ENCODE measurements at regions not wholly inside any gene's neighbourhood (a gene's known extent, or its start where the extent isn't known, plus 50 kb on each side); places are given as distances from the start of the nearest gene placed in this dataset.
"Not testable (repeated sequence)": the region's sequence is repeated elsewhere in the genome, so short reads cannot be mapped to it uniquely, and the experiment has no call there.

DNA sequence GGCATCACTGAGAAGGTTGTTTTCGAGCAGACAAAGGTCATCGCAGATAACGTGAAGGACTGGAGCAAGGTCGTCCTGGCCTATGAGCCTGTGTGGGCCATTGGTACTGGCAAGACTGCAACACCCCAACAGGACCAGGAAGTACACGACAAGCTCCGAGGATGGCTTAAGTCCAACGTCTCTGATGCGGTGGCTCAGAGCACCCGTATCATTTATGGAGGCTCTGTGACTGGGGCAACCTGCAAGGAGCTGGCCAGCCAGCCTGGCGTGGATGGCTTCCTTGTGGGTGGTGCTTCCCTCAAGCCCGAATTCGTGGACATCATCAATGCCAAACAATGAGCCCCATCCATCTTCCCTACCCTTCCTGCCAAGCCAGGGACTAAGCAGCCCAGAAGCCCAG is 167.1 kb upstream of the ST6GALNAC5 start:
- not testable (repeated sequence) for H3K4me1 ChIP-seq (ENCODE audit: insufficient read depth, low read length); H3K9me3 Mint-ChIP-seq; DNase-seq; H3K27ac ChIP-seq (ENCODE audit: insufficient read length, low read depth, low read length); H3K79me1 ChIP-seq (ENCODE audit: insufficient read depth, low read depth, low read length, poor library complexity, severe bottlenecking); H3K79me2 ChIP-seq (ENCODE audit: insufficient read depth, low read length); H2BK120ac ChIP-seq (ENCODE audit: low read depth, low read length, poor library complexity, severe bottlenecking); H3K9ac ChIP-seq (ENCODE audit: extremely low read depth, insufficient read length, low read length); H2AFZ ChIP-seq (ENCODE audit: low read length); H2BK20ac ChIP-seq (ENCODE audit: low read depth, low read length, poor library complexity, severe bottlenecking); H3T11ph ChIP-seq (ENCODE audit: low read length); H4K8ac ChIP-seq (replicated peaks; ENCODE audit: insufficient read length, low read depth, low read length); H4K20me1 ChIP-seq (ENCODE audit: control insufficient read depth, insufficient read depth, insufficient read length); H3K23me2 ChIP-seq (ENCODE audit: insufficient read length, low read depth, low read length, poor library complexity, severe bottlenecking); H3K4me2 ChIP-seq (ENCODE audit: insufficient read depth, insufficient read length, low read length); H3K4ac ChIP-seq (ENCODE audit: low read depth, low read length); H2AK5ac ChIP-seq (ENCODE audit: insufficient read length, low read length); H3K56ac ChIP-seq (ENCODE audit: insufficient read length, low read depth, low read length); H4K5ac ChIP-seq (ENCODE audit: insufficient read length, low read depth, low read length); H4K91ac ChIP-seq (ENCODE audit: insufficient read length, low read depth, low read length); H3K18ac ChIP-seq (ENCODE audit: insufficient read length, low read depth, low read length); H3K23ac ChIP-seq (ENCODE audit: insufficient read length, low read depth, low read length); H2BK12ac ChIP-seq (ENCODE audit: insufficient read length, low read depth, low read length); H3K4me1 Mint-ChIP-seq; H2BK5ac ChIP-seq (ENCODE audit: insufficient read length, low read length); H3K9me3 ChIP-seq (ENCODE audit: control insufficient read depth, low read depth, low read length); H3K4me3 Mint-ChIP-seq; H3K36me3 Mint-ChIP-seq (ENCODE audit: insufficient read depth in 1 of 3, low read depth in 3 of 3); H3K27me3 ChIP-seq (ENCODE audit: insufficient read depth, low read length); H2BK15ac ChIP-seq (ENCODE audit: low read depth, low read length); H3K14ac ChIP-seq (ENCODE audit: insufficient read depth, low read length); H3K27me3 Mint-ChIP-seq (ENCODE audit: low read depth); H3K27ac Mint-ChIP-seq
- no CpG with 5 or more reads among the region's 12 CpGs for WGBS (ENCODE audit: extremely low coverage, insufficient read length, low lambda C conversion rate)
